ENCODE measurements at regions not wholly inside any gene's neighbourhood (a gene's known extent, or its start where the extent isn't known, plus 50 kb on each side); places are given as distances from the start of the nearest gene placed in this dataset.

DNA sequence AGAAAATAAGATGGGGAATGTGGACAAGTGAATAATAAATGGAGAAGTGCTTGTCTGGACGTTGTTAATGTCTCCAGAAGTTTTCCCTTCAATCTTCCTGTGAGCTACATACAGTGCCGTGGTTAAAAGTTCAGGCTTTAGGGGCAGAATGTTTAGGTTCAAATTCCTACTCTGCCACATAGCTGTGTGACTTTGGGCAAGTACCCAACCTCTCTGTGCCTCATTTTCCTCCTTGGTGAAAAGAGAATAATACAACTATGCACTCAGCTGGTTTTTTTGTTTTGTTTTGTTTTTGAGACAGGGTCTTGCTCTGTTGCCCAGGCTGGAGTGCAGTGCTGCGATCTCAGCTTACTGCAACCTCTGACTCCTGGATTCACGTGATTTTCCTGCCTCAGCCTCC lies 143.5 kb downstream of the CHIC2 start:
- DNase-seq (ENCODE audit: low read depth, low spot score): no peak

- no peak for DNase-seq (ENCODE audit: low read depth, low spot score)
Observed at GRCh38 chr4:53920116-53920515, 144.3 kb downstream of the CHIC2 start.

DNA sequence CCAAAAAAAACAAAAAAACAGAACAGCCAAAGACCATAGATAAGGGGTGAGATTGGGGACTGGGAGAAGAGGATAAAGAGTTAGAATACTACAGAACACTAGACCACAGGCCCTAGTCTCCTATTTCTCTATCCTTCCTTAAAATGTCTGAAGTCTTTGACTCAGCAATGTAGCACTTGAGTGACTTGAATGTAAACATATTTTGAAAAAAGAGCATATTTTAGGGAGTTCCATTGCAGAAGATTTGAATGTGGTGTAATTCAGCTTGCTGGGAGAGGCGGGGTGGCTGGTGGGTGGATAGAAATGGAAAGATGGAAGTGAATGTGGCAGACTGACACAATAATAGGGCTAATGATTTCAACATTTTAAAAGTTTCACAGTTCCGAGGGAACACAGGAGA lies 144.9 kb downstream of the CHIC2 start:
- DNase-seq (ENCODE audit: low read depth, low spot score): no peak

DNA sequence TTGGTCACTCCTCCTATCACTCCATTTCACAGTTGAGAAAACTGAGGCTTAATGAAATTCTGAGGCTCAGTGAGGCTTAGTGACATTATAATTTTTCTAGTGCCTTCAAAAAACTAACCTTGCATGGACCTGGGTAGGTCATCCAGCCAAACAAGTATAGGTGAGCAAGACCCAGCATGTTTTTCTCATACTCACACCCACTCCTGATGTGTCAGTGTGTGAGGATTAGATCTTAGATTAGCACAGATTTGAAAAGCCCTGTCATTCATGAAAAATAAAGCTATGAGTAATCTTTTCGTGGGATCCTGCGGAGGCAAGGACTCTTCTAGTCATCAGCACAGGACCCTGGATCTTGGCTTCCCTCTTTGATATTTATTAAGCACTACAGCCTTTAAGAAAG lies 146.7 kb downstream of the CHIC2 start:
- DNase-seq (ENCODE audit: low read depth, low spot score): no peak

- no peak for DNase-seq (ENCODE audit: low read depth, low spot score)
Observed at GRCh38 chr4:53916431-53916889, 147.9 kb downstream of the CHIC2 start.

GRCh38 chr4:53914313-53915016 lies 149.9 kb downstream of the CHIC2 start:
- no peak for DNase-seq (ENCODE audit: low read depth, low spot score)

- no peak for DNase-seq (ENCODE audit: low read depth, low spot score)
Observed at GRCh38 chr4:53913771-53914170, 150.6 kb downstream of the CHIC2 start.

DNA sequence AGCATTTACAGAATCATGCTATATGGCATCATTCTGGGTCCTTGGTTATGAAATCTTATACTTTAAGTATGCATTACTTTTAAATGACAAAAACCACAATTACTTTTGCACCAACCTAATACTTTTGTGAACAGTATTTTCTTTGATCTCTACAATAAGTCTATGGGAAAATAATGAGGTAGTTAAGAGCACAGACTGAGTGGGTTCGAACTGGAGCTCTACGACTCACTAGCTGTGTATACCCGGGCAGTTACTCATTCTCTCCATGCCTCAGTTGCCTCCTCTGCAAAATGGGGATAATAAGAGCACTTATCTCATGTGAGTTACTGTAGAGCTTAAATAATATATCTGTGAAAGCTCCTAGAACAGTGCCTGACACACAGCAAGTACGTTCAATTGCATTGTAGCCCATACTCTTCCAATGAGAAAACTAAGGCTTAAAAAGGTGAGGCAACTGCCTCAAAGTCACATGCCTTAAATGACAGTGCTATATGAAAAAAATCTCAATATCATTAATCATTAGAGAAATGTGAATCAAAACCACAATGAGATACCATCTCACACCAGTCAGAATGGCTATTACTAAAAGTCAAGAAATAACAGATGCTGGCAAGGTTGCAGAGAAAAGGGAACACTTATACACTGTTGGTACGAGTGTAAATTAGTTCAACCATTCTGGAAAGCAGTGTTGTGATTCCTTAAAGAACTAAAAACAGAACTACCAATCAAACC lies 151.5 kb downstream of the CHIC2 start:
- no peak for DNase-seq (ENCODE audit: low read depth, low spot score)

GRCh38 chr4:53908661-53909078 lies 155.7 kb downstream of the CHIC2 start:
- DNase-seq (ENCODE audit: low read depth, low spot score): peak; percentile 63

DNA sequence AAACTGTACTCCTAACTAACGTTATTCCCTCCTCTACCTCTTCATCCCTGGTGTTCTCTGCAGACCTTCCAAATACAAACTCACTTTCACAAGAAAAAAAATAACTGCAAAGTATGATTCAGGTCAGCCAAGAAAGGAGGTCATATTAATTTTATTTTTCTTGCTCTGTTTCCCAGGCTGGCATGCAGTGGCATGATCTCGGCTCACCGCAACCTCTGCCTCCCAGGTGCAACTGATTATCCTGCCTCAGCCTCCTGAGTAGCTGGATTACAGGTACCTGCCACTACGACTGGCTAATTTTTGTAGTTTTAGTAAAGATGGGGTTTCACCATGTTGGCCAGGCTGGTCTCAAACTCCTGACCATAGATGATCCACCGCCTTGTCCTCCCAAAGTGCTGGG lies 156.6 kb downstream of the CHIC2 start:
- no peak for DNase-seq (ENCODE audit: low read depth, low spot score)

GRCh38 chr4:53906606-53907190 lies 157.7 kb downstream of the CHIC2 start:
- DNase-seq (ENCODE audit: low read depth, low spot score): no peak

GRCh38 chr4:53905941-53906377 lies 158.4 kb downstream of the CHIC2 start:
- no peak for DNase-seq (ENCODE audit: low read depth, low spot score)

DNA sequence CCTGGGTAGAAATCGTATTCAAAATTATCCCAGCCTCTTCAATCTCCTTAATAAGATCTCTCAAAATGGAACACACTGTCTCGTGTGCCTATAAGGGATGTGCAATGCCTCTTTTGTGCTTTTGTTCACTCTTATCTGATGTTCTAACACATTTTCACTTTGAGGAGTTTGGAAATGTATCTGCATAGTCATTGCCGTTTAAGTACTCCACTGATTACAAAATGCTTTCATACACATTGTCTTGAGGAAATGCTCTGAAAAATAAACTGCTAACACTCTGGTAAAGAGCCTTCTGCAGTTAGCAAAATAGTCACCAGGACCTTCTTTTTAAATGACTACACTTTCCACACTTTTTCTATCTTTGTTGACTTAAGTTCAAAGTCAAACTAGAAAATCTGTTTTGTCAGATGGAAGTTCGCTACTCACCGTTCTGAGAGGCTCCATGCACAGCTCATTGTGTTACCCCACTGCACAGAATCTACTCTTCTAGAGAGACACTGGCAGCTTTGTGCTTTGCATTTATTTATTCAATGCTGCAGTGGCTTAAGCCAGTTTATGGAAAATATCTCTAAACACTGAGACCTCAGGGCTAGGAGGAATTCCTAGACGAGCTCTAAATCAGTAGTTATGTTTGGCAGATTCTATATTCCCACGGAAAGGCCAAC lies 159.0 kb downstream of the CHIC2 start:
- no peak for DNase-seq (ENCODE audit: low read depth, low spot score)

DNA sequence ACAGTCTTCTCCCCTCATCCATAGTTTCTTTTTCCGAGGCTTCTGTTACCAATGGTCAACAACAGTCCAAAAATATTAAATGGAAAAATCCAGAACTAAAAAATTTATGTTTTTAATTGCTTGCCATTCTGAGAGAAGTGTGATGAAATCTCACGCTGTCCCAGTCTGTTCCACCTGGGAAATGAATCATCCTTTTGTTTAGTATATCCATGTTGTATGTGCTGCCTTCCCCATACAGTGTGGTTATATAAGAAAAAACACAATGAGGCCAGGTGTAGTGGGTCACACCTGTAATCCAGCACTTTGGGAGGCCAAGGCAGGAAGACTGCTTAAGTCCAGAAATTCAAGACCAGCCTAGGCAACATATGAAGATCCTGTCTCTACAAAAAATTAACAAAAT lies 161.6 kb downstream of the CHIC2 start:
- no peak for DNase-seq (ENCODE audit: low read depth, low spot score)

GRCh38 chr4:53900271-53900649 lies 164.1 kb downstream of the CHIC2 start:
- no peak for DNase-seq (ENCODE audit: low read depth, low spot score)

GRCh38 chr4:53899586-53900270 lies 164.7 kb downstream of the CHIC2 start:
- DNase-seq (ENCODE audit: low read depth, low spot score): no peak

- DNase-seq (ENCODE audit: low read depth, low spot score): no peak
Observed at GRCh38 chr4:53895137-53895536, 169.3 kb downstream of the CHIC2 start.

DNA sequence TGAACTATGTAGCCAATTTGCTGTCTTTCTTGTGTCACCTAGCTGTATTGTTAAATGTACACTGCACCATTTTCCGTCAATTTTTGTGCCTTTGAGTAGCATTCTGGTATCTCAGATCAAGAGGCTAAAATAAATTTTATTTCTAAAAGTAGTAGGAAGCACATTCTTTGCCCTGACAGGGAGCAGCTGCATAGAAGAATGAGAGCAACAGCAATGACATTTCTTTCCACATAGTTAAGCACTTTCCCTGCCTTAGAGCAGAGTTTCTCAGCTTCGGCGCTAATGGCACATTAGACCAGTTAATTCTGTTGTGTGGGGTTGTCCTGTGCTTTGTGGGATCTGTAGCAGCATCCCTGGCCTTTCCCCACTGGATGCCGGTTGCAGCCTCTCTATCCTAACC lies 173.9 kb downstream of the CHIC2 start:
- DNase-seq (ENCODE audit: low read depth, low spot score): no peak

DNA sequence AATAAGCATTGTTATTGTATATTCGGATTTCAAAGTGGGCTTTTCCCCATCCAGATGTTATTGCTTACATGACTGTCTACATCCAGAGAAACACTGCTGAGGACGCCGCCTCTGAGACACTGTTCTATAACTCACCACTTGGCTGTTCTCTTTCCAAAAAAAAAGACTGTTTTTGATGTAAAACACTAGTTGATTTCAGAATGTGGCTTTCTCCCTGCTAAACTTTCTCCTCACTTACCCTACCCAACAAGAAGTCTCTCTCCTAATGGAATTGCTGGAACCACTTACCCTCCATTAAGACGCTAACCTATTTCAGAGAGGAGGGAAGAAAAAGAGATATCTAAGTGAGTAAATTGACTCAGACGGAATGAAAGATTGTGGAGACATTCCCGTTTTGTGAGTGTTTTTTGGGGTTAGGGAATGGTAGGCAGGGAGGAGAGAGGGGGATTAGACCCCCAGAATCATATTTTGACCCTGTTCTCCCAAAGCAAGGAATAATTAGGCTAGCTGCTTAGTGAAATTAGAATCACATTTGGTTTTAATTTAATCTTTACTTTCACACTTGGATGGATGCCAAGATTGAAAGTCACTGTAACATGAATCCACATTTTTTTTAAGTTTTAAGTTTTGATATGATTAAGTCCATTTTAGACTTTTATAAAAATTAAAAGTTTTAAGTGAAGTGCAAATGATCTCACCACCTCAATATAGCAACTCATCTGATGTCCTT lies 174.9 kb downstream of the CHIC2 start:
- no peak for DNase-seq (ENCODE audit: low read depth, low spot score)

GRCh38 chr4:53886090-53886489 lies 178.3 kb downstream of the CHIC2 start:
- DNase-seq (ENCODE audit: low read depth, low spot score): no peak

DNA sequence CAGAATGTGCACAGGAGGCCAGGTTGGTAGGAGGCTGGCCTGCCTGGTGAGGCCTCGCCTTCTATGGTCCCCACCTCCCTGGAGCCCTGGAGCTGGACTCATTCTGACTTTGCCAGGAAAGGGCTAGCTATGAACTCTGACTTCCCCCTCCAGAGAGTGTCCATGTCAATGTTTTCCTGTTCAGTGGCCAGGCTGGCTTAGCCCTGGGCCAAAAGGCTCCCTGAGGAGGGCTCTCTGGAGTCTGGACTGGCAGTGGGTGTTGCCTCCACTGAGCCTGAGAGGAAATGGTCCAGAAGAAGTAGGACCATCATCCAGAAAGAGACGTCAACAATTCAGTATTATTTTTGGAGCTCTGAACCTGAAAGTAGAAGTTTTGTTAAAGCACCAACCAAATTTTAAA lies 178.7 kb downstream of the CHIC2 start:
- DNase-seq (ENCODE audit: low read depth, low spot score): no peak

All from pulmonary artery endothelial cell (primary cell).